T-helper 1 cell treated with Interleukin-12 subunit alpha and Interleukin-12 subunit beta and Interleukin-4 antibody, amounts not matched to agents 30 ng/mL and 1 ng/mL, for 36 hours (primary cell): ENCODE measurements at regions not wholly inside any gene's neighbourhood (a gene's known extent, or its start where the extent isn't known, plus 50 kb on each side); places are given as distances from the start of the nearest gene placed in this dataset.

Experiments
- intact Hi-C: fragments of 100-400 bp; cut with micrococcal nuclease; formaldehyde crosslinking; loops from one replicate; pipeline ENCODE4 v1.15.1; 2024

DNA sequence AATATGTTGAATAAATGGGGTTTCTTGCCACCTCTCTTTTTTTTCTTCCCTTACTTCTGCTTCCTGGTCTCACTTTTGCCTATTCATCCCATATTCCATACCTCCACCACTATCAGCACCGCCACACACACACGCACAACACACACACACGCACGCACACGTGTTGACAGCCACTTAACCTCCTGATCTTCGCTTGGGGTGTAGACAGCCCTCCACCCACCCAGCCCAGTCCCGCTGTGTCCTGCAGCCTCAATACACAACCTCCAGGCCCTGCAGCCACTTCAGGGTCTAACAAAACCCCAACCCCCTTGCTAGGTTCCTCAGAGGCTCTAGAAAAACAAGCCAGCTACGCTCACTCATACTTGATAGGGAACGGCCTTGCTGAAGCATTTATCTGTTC, 72.3 kb downstream of the LINC00237 start:
- intact Hi-C loops: no loop called here

- intact Hi-C loops: no loop called here
These were observed 74.5 kb downstream of the LINC00237 start for GRCh38 chr20:21031666-21032065.

- intact Hi-C loops: no loop called here
These were observed 76.8 kb downstream of the LINC00237 start for GRCh38 chr20:21029341-21029740.

- intact Hi-C loops: no loop called here
These were observed 77.2 kb downstream of the LINC00237 start for GRCh38 chr20:21028921-21029320.

GRCh38 chr20:21028436-21028835, 77.7 kb downstream of the LINC00237 start:
- intact Hi-C loops: no loop called here

GRCh38 chr20:21027569-21027968, 78.6 kb downstream of the LINC00237 start:
- intact Hi-C loops: no loop called here

GRCh38 chr20:21026951-21027350, 79.2 kb downstream of the LINC00237 start:
- intact Hi-C loops: no loop called here

GRCh38 chr20:21024420-21024819, 81.7 kb downstream of the LINC00237 start:
- intact Hi-C loops: no loop called here

DNA sequence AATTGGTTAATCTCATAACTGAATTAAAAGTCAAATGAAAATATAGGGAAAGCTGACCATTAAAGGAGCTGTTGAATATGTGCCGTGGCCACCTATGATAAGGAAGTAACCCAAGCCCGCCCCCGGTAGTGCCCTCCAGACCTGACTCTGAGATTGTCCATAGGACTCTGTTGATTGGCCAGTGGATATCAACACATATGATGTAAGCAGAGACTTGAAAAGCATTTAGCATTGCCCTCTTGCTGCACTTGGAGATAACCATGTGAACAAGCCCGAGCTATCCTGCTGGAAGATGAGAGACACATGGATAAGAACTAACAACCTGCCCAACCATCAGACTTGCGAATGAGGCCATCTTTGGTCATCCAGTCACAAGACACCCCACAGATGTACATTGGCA, 83.2 kb downstream of the LINC00237 start:
- intact Hi-C loops: no loop called here

GRCh38 chr20:21021472-21021790, 84.7 kb downstream of the LINC00237 start:
- intact Hi-C loops: no loop called here

DNA sequence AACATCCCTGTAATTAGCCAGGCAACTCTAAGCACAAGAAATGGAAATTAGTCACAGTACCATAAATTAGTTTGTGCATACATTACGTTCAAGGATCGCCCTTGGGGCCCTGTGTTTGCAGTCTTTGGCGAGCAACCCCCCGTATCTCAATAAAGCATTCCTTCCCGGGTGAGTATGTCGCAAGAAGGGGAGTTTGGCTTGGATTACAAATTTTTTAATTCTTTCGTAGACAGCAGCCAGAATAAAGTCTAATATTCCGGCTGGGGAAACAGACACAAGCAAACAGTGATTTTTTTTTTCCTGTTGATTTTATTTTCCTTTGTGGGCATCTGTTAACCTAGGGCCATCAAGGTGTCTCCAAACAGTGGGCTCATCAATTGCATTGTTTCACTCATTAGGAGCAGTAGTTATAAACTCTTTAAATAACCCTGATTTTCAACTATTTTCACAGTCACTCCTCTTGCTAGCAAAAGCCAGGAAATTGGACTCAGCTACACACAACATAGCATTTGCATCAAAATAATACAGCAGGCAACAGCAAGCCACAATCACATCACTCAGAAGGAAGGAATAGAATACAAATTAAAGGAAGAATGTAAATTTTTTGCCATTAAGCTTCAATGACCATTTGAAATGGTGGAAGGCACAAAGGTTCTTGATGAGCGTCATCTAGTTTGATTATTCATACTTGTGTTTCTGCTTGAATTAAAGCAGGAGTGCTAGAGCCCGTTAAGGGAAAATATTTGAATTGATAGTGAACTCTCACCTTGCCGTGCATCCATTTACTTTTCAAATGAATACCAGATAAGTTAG, 85.3 kb downstream of the LINC00237 start:
- intact Hi-C loops: no loop called here

DNA sequence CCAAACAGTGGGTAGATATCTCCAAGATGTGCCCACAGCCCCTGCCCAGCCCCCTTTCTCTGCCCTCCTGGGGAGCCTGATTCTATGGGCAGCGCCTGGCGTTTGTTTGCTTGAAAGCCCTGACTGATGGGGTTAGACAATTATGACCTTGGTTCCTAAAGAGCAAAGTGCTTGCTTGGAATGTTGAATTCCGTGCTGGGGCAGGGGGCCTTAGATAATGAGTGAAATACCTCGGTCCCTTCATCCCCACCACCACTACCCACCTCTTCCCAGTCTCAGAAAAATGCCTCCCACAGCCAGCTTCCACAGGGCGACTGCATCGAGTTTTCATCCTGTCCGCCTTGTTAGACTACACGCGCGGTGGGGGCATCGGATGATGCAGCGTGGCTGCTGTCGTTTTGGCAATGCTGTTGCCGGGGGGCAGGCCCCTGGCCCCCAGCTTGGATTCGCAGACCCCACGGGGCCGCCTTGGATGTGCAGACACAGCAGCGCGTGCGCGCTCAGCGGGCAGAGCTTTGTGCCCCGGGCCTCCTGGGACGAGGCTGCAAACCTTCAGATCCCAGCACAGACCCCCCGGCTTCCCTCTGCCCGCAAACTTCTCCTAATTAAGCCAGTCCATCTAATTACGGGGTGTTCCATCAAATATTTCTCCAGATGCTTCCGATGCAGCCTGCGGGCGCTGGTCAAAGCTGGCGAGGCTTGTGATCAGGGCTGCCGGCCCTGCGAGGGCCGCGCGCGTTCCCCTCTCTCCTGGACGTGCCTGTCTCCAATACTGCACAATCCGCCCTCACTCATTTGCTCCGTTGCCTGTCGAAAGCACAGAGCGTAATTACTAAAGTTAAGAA, 86.1 kb downstream of the LINC00237 start:
- intact Hi-C loops: no loop called here

GRCh38 chr20:21019468-21019813, 86.7 kb downstream of the LINC00237 start:
- intact Hi-C loops: no loop called here

DNA sequence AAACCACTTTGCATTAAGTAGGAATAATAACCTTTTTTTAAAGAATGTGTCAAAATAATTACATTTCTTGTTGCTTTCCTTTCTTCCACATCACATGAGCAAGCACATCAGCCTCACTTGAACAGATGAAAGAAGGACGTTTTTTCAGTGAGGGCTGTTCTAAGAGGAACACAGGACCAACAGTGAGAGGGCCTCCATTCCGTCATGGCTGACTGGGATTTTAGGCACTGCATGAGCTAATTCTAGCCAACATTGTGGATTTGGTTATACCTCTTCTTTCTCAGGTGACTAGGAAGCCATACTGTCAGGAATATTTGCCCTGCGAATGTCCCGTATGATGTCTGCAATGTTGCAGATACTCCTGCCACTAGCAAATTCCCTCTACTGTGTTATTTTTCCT, 87.6 kb downstream of the LINC00237 start:
- intact Hi-C loops: no loop called here

GRCh38 chr20:21017528-21018085, 88.6 kb downstream of the LINC00237 start:
- intact Hi-C loops: no loop called here

- intact Hi-C loops: no loop called here
These were observed 89.4 kb downstream of the LINC00237 start for GRCh38 chr20:21016751-21017150.

DNA sequence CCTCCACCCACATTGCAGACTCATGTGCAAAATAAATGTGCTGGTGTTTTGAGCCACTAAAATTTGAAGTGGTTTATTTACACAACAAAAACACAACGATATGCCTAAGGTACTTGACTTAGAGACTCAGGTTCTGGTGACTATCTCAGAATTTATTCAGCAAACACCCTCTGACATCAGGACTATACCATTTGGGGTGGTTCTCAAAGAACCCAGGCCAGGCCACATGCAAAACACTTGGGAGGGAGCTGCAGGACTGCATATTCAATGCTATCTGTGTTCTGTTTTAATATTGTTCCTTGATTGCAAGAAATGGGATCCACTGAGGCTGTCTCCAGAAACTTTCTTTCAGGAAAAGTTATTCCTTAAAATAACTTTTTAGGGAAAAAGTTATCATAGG, 91.6 kb downstream of the LINC00237 start:
- intact Hi-C loops: no loop called here

DNA sequence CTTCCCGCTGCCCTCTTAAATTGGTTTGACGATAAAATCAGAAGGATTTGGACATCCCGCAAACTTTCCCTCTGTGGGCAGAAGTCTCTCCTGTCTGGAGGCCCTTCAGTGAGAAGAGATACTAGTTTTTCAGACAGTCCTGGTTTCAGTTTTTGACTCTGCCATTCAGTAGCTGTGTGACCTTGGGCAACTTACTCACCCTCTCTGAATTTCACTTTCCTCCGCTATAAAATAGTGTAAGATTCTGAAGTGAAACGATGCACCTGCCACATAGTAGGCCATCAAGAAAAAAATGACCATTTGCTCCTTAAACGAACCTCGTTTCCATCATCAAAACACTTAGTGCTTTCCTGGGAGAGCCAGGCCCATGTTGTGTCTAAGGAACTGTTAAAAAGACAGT, 97.2 kb downstream of the LINC00237 start:
- intact Hi-C loops: no loop called here

- intact Hi-C loops: no loop called here
These were observed 99.5 kb downstream of the LINC00237 start for GRCh38 chr20:21006611-21007010.

DNA sequence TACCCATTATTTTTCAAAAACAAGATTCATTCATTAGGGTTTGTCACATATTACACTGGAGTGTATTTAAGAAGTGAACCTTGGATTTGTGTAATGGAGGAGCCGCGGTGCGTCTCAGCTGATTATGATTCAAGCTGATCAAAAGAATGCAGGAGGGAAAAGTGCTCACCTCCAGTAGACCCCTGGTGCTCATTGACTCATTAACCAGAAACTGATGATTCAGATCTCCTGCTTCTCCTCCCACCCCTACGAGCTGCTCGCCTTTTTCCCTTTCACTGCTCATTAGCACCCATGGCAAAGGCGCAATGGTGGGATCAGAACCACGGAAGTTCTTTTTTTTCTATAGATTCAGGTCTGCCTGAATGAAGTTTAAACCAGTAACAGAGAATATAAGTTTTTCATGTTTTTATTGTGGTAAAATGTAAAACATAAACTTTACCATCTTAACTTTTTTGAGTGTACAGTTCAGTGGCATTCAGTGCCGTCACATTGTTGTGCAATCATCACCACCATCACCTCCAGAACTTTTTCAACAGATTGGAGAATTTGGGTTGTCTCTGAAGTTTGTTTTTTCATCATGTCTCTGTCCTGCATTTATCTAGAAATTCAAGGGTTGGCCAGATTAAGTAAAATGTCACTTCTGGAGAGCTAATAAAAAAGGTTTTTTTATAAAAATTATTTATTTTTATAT, 101.6 kb downstream of the LINC00237 start:
- intact Hi-C loops: no loop called here

GRCh38 chr20:21003902-21004301, 102.3 kb downstream of the LINC00237 start:
- intact Hi-C loops: no loop called here

GRCh38 chr20:21002486-21002885, 103.7 kb downstream of the LINC00237 start:
- intact Hi-C loops: no loop called here
